Mesodermal cell (in vitro differentiated cells): ENCODE measurements at regions not wholly inside any gene's neighbourhood (a gene's known extent, or its start where the extent isn't known, plus 50 kb on each side); places are given as distances from the start of the nearest gene placed in this dataset.
"Not testable (repeated sequence)": the region's sequence is repeated elsewhere in the genome, so short reads cannot be mapped to it uniquely, and the experiment has no call there.

Experiments
- H3K27ac ChIP-seq: 2 replicates; pipeline ENCODE4 v1.7.0; 2013; ENCODE audit warnings: mild to moderate bottlenecking, low read depth, low read length, moderate library complexity; ENCODE audit not compliant: severe bottlenecking
- H3K36me3 ChIP-seq: 2 replicates; pipeline ENCODE4 v1.7.1; 2013; ENCODE audit warnings: mild to moderate bottlenecking, low read length, moderate library complexity; ENCODE audit not compliant: control insufficient read depth, insufficient read depth
- H3K4me1 ChIP-seq: one replicate; pipeline ENCODE4 v1.7.1; 2013; ENCODE audit warnings: mild to moderate bottlenecking, low read length; ENCODE audit not compliant: insufficient read depth, control insufficient read depth, poor library complexity, severe bottlenecking
- H3K4me3 ChIP-seq: 2 replicates; pipeline ENCODE4 v1.7.0; 2013; ENCODE audit warnings: low read length, control low read depth, mild to moderate bottlenecking; ENCODE audit not compliant: insufficient read depth, poor library complexity, severe bottlenecking; ENCODE audit errors: extremely low read depth
- H3K9me3 ChIP-seq: 2 replicates; pipeline ENCODE4 v1.7.1; 2013; ENCODE audit warnings: mild to moderate bottlenecking, low read length, moderate library complexity; ENCODE audit not compliant: control insufficient read depth
- WGBS, 2 experiments: methylation state at CpG; one replicate each; pipeline ENCODE4 v1.1.5; 2013; ENCODE audit warnings: missing lambda C conversion rate in 2 of 2; ENCODE audit not compliant: insufficient coverage in 2 of 2; 5-methylcytosine and 5-hydroxymethylcytosine counted together

GRCh38 chrX:18041656-18042055, 179.0 kb downstream of the BEND2 start:
- Histone ChIP-seq H3K27ac (no peak overlapping the region), H3K4me1 (peaks cover 2% of the 10 kb centered on the region), H3K9me3 (no peaks in the 10 kb centered on the region), H3K4me3 (no peak overlapping the region), H3K36me3 (no peaks in the 10 kb centered on the region)
- no CpG with 5 or more reads among the region's 1 CpG for WGBS, 2 experiments

GRCh38 chrX:18039023-18039422, 177.9 kb upstream of the RAI2 start:
- H3K4me1 ChIP-seq = peaks cover 2% of the 10 kb centered on the region
- H3K9me3 ChIP-seq = no peaks in the 10 kb centered on the region
- H3K27ac ChIP-seq = no peak overlapping the region
- no peaks in the 10 kb centered on the region for H3K36me3 ChIP-seq
- H3K4me3 ChIP-seq = no peak overlapping the region
- 67% methylated on average over 1 of the region's 2 CpGs; no CpG with 5 or more reads in 1 of the 2 experiments for WGBS, 2 experiments

GRCh38 chrX:18036394-18036793, 175.3 kb upstream of the RAI2 start:
- WGBS, 2 experiments = no CpG with 5 or more reads among the region's 2 CpGs
- H3K4me1 ChIP-seq = peaks cover 10% of the 10 kb centered on the region
- H3K27ac ChIP-seq = no peak overlapping the region
- no peaks in the 10 kb centered on the region for H3K9me3 ChIP-seq
- no peaks in the 10 kb centered on the region for H3K36me3 ChIP-seq
- no peak overlapping the region for H3K4me3 ChIP-seq

- Histone ChIP-seq H3K36me3 (no peaks in the 10 kb centered on the region), H3K27ac (no peak overlapping the region), H3K4me1 (peaks cover 8% of the 10 kb centered on the region), H3K9me3 (no peaks in the 10 kb centered on the region), H3K4me3 (no peak overlapping the region)
- no CpG with 5 or more reads among the region's 2 CpGs for WGBS, 2 experiments
These were observed 173.8 kb upstream of the RAI2 start for GRCh38 chrX:18034945-18035344.

DNA sequence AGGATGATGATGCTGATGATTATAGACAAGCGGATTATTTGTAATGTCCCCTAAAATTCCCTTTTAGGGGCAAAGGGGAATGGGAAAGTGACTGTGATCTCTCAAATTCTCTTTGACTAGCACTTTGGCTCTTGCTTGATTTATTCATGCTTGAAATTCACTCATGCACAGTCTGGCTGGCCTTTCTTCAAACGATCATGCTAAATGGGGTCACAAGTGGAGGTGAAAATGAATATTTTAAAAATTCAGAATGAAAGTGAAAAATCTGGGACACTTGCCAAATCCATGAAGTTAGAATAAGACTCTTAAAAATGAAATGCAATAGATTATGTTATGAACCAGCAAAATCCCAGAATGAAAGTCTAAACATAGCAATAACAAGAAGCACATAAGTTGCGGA, 173.4 kb upstream of the RAI2 start:
- Histone ChIP-seq H3K9me3 (no peaks in the 10 kb centered on the region), H3K4me1 (peaks cover 8% of the 10 kb centered on the region), H3K27ac (no peak overlapping the region), H3K4me3 (no peak overlapping the region), H3K36me3 (no peaks in the 10 kb centered on the region)
- WGBS, 2 experiments = 100% methylated on average over 1 of the region's 3 CpGs; no CpG with 5 or more reads in 1 of the 2 experiments

DNA sequence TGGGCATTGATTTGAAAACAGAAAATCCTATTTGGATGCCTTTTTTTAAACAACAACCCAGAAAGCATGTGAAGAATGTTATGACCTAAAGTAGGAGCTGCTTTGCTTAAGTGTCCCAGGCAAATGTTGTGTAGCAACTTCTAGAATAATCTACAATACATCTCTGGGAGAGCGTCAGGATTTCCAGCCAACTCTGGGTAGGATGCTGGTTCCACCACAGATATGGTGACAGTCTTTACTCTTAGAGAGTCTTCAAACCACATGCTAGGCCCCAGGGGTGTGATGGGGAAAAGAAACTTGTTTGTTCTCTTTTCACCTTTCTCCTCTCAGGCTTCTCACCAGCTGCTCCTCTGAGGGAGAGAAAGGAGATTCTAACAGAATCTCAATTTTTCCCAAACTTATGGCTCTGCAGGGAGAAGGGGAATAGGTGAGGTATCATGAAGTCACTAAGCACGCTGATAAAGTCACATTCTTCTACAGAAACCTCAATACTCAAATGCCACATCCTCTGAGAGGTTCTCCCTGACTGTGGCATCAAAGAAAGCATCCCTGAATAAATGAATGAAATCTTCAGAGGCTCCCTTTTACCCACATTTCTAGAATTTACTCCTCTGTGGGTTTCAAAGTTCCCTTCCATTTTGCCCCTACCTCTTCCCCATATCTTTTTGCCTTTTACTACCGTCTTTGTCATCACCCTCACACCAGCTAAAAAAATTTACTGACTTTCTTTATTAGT, 171.6 kb upstream of the RAI2 start:
- Histone ChIP-seq H3K4me3 (no peak overlapping the region), H3K9me3 (no peaks in the 10 kb centered on the region), H3K36me3 (no peaks in the 10 kb centered on the region), H3K27ac (no peak overlapping the region), H3K4me1 (peaks cover 8% of the 10 kb centered on the region)
- WGBS, 2 experiments = no CpG with 5 or more reads among the region's 3 CpGs

DNA sequence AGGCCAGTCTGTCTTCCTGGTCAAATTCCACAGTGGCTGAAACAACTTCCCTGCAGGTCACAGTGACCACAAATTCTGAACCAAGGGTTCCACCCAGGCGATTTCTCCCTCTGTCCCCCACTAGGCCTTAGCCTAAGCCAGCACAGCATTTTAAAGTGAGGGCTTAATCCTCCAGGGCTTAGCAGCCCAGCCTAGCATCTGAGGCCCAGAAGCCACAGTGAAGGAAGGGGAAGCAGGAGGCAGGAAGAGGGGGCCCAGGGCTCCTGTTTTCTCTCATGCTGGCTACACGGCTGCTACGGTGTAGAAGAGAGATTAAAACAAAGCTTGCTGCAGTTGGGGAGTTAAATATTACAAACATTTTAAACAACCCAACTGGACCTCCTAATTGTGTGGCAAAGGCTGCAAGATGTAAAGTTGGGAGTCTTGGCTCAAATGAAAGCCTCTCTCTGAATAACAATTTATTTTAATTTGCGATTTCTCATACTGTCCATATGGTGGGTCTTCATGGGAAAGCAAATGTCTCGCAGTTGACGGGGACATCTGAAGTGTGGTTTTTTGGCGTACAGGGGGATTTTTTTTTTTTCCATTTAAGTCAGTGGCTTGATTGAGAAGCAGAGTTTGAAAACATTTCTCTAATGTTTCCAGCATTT, 170.8 kb upstream of the RAI2 start:
- Histone ChIP-seq H3K4me3 (no peak overlapping the region), H3K27ac (no peak overlapping the region), H3K9me3 (no peaks in the 10 kb centered on the region), H3K4me1 (peaks cover 8% of the 10 kb centered on the region), H3K36me3 (no peaks in the 10 kb centered on the region)
- 100% methylated on average over 2 of the region's 7 CpGs; no CpG with 5 or more reads in 1 of the 2 experiments for WGBS, 2 experiments

GRCh38 chrX:18030656-18031055, 169.6 kb upstream of the RAI2 start:
- not testable (repeated sequence) for H3K36me3 ChIP-seq, H3K4me1 ChIP-seq, H3K4me3 ChIP-seq, H3K9me3 ChIP-seq, H3K27ac ChIP-seq
- 100% methylated on average over 1 of the region's 1 CpG; no CpG with 5 or more reads in 1 of the 2 experiments for WGBS, 2 experiments

GRCh38 chrX:18026166-18026565, 165.1 kb upstream of the RAI2 start:
- Histone ChIP-seq H3K4me1 (no peaks in the 10 kb centered on the region), H3K36me3 (no peaks in the 10 kb centered on the region), H3K4me3 (no peak overlapping the region), H3K9me3 (no peaks in the 10 kb centered on the region), H3K27ac (no peak overlapping the region)
- 91% methylated on average over 4 of the region's 8 CpGs; no CpG with 5 or more reads in 1 of the 2 experiments for WGBS, 2 experiments

GRCh38 chrX:18017411-18017810, 156.3 kb upstream of the RAI2 start:
- Histone ChIP-seq H3K4me1 (no peaks in the 10 kb centered on the region), H3K9me3 (no peaks in the 10 kb centered on the region), H3K4me3 (no peak overlapping the region), H3K27ac (no peak overlapping the region), H3K36me3 (no peaks in the 10 kb centered on the region)
- no CpG with 5 or more reads among the region's 4 CpGs for WGBS, 2 experiments

DNA sequence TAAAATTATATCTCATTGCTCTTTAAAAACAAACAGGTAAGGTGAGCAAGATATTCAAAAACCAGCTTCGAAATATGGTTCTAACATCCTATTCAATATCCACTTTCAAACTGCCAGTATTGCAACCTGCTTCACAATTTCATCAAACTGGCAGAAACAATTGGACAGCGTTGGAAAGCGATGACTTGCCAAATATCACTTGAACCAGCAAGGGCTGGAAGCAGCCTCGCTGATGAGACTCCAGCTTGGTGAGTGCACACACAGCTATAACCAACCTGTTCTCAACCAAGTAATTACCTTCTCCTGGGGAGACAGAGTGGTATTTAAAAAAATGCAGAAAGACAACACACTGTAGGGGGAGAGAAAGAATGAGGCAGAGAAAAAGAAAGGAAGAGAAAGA, 155.8 kb upstream of the RAI2 start:
- Histone ChIP-seq H3K27ac (no peak overlapping the region), H3K9me3 (no peaks in the 10 kb centered on the region), H3K4me1 (no peaks in the 10 kb centered on the region), H3K4me3 (no peak overlapping the region), H3K36me3 (no peaks in the 10 kb centered on the region)
- WGBS, 2 experiments = 83 to 93% methylated on average over 2 to 3 of the region's 4 CpGs
